Vagina (tissue), 2 donors: ENCODE measurements at regions not wholly inside any gene's neighbourhood (a gene's known extent, or its start where the extent isn't known, plus 50 kb on each side); places are given as distances from the start of the nearest gene placed in this dataset.

Experiments used
- DNase-seq, 2 donors: peaks; one replicate each; pipeline ENCODE4 v3.0.0-alpha.2; 2017; ENCODE audit errors: extremely low spot score in 2 of 2
- H3K27ac ChIP-seq: fragments of 200-600 bp; sonication (generic); one replicate; pipeline ENCODE4 v1.5.1; 2019
- H3K27me3 ChIP-seq: fragments of 200-600 bp; sonication (generic); one replicate; pipeline ENCODE4 v1.5.1; 2019
- H3K36me3 ChIP-seq, 2 donors: fragments of 200-600 bp; sonication (generic); one replicate each; pipeline ENCODE4 v1.5.1; 2017 to 2019
- H3K4me1 ChIP-seq: fragments of 200-600 bp; sonication (generic); one replicate; pipeline ENCODE4 v1.5.1; 2019
- H3K4me3 ChIP-seq, 2 donors: fragments of 200-600 bp; sonication (generic); 1 replicate in 1 of 2; 2 replicates in 1 of 2; pipeline ENCODE4 v1.5.1; 2016 to 2019
- H3K9me3 ChIP-seq: fragments of 200-600 bp; sonication (generic); one replicate; pipeline ENCODE4 v1.5.1; 2019
- CTCF ChIP-seq, 3 experiments: fragments of 450-650 bp in 2 of 3; fragments of 200-600 bp in 1 of 3; sonication (generic) in 1 of 3; IDR thresholded peaks; one replicate each; pipeline ENCODE4 v1.5.1; 2017 to 2019; ENCODE audit warnings: antibody characterized with exemption in 3 of 3, mild to moderate bottlenecking in 2 of 3, moderate library complexity in 2 of 3
- POLR2A ChIP-seq, 2 donors: fragments of 450-650 bp; IDR thresholded peaks; one replicate each; pipeline ENCODE4 v1.6.1; 2017; ENCODE audit warnings: antibody characterized with exemption in 2 of 2, mild to moderate bottlenecking in 2 of 2, moderate library complexity in 2 of 2
- POLR2AphosphoS5 ChIP-seq, 2 donors: sonication (generic); formaldehyde crosslinking; IDR thresholded peaks; one replicate each; pipeline ENCODE4 v1.9.0; 2017; ENCODE audit warnings: antibody characterized with exemption in 2 of 2, mild to moderate bottlenecking in 2 of 2, low read depth in 1 of 2; ENCODE audit not compliant: insufficient read depth in 1 of 2
- intact Hi-C: fragments of 100-400 bp; cut with DNase I; formaldehyde crosslinking; loops from one replicate; pipeline ENCODE4 v1.15.1; 2023

DNA sequence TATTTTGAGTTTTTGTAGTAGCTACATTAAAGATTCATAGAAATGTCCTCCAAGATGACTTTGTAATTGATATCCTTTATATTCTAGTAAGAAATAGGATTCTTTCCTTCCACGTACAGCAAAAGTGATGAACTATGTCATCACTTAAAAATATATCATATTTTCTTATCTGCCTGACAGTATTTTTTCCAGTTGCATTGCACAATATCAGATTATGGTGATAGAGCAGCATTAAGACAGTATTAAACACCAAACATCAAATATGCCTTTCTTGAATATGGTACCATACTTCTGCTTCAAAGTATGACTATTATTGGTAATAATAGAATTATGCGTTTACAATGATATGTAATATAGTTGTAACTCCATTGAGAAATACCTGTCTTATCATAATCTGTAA is 919.8 kb upstream of the EDIL3 start:
- Histone ChIP-seq H3K27me3 (no peaks in the 10 kb centered on the region), H3K27ac (no peak overlapping the region), H3K4me1 (no peaks in the 10 kb centered on the region), H3K9me3 (no peaks in the 10 kb centered on the region), H3K4me3 (no peak overlapping the region), H3K36me3 (no peaks in the 10 kb centered on the region)
- intact Hi-C loops: no loop called here
- no peak for DNase-seq
- TF ChIP-seq POLR2A (IDR thresholded peaks at IDR 0.05) (no peak), CTCF (IDR thresholded peaks at IDR 0.05) (no peak), POLR2AphosphoS5 (IDR thresholded peaks at IDR 0.05; ENCODE audit: insufficient read depth in 1 of 2, low read depth in 1 of 2) (no peak)

GRCh38 chr5:85305766-85306165 is 921.1 kb upstream of the EDIL3 start:
- intact Hi-C loops: no loop called here
- Histone ChIP-seq H3K36me3 (no peaks in the 10 kb centered on the region), H3K9me3 (no peaks in the 10 kb centered on the region), H3K27ac (no peak overlapping the region), H3K4me1 (no peaks in the 10 kb centered on the region), H3K27me3 (no peaks in the 10 kb centered on the region), H3K4me3 (no peak overlapping the region)
- DNase-seq: no peak
- TF ChIP-seq POLR2A (IDR thresholded peaks at IDR 0.05) (no peak), CTCF (IDR thresholded peaks at IDR 0.05) (no peak), POLR2AphosphoS5 (IDR thresholded peaks at IDR 0.05; ENCODE audit: insufficient read depth in 1 of 2, low read depth in 1 of 2) (no peak)

DNA sequence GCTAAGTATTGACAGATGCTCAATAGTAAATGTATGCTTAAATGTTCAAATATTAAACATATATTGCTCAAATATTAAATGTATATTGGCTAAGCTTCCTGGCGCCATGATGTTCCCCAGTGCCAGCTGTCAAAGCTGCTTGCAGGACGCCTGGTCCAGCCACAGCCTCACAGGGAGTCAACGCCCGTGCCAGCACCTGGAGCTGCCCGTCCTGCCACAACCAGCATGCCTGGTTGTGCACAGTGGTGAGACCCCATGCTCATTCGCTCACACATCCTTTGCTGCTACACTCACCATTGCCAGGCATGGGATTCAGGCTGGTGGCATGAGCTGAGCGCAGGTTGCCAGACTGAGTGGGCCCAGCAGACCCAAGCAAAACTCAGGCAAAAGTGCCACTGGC is 926.9 kb upstream of the EDIL3 start:
- H3K4me3 ChIP-seq: no peak overlapping the region
- no peaks in the 10 kb centered on the region for H3K4me1 ChIP-seq
- no peak for DNase-seq
- H3K27ac ChIP-seq: no peak overlapping the region
- H3K36me3 ChIP-seq: no peaks in the 10 kb centered on the region
- intact Hi-C loops: no loop called here
- no peaks in the 10 kb centered on the region for H3K9me3 ChIP-seq
- no peaks in the 10 kb centered on the region for H3K27me3 ChIP-seq
- no peak for TF ChIP-seq POLR2AphosphoS5 (IDR thresholded peaks at IDR 0.05; ENCODE audit: insufficient read depth in 1 of 2, low read depth in 1 of 2)
- TF ChIP-seq POLR2A (IDR thresholded peaks at IDR 0.05): no peak
- no peak for TF ChIP-seq CTCF (IDR thresholded peaks at IDR 0.05)

GRCh38 chr5:85320495-85320894 is 935.8 kb upstream of the EDIL3 start:
- Histone ChIP-seq H3K4me3 (no peak overlapping the region), H3K36me3 (no peaks in the 10 kb centered on the region)

DNA sequence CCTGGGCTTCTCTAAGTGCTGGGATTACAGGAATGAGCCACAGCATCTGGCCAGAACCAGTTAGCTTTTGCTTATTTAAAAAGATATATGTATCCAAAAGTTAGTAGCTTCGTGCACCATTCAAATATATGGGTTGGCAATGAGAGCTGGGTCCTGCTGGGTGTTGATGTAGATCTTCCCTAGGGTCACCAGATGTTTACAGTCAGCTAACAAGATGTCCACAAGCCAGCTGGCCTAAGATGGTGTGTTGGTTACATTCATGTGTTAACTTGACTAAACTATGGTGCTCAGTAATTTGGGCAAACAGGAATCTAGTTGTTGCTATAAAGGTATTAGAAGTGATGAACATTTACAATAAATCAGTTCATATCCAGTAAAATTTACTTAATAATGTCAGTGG is 948.6 kb upstream of the EDIL3 start:
- Histone ChIP-seq H3K27ac (no peak overlapping the region), H3K4me3 (no peak overlapping the region), H3K4me1 (no peaks in the 10 kb centered on the region), H3K27me3 (no peaks in the 10 kb centered on the region), H3K36me3 (no peaks in the 10 kb centered on the region), H3K9me3 (no peaks in the 10 kb centered on the region)
- TF ChIP-seq POLR2A (IDR thresholded peaks at IDR 0.05): no peak
- TF ChIP-seq POLR2AphosphoS5 (IDR thresholded peaks at IDR 0.05; ENCODE audit: insufficient read depth in 1 of 2, low read depth in 1 of 2): no peak
- no peak for TF ChIP-seq CTCF (IDR thresholded peaks at IDR 0.05)
- intact Hi-C loops: no loop called here
- no peak for DNase-seq

More at GRCh38 chr5:85320495-85320894, 935.8 kb upstream of the EDIL3 start:
- no peak for DNase-seq
- Histone ChIP-seq H3K9me3 (no peaks in the 10 kb centered on the region), H3K4me1 (no peaks in the 10 kb centered on the region), H3K27me3 (no peaks in the 10 kb centered on the region), H3K27ac (no peak overlapping the region)
- no peak for TF ChIP-seq POLR2AphosphoS5 (IDR thresholded peaks at IDR 0.05; ENCODE audit: insufficient read depth in 1 of 2, low read depth in 1 of 2)
- no peak for TF ChIP-seq CTCF (IDR thresholded peaks at IDR 0.05)
- no peak for TF ChIP-seq POLR2A (IDR thresholded peaks at IDR 0.05)
- intact Hi-C loops: no loop called here
